ENCODE measurements at regions not wholly inside any gene's neighbourhood (a gene's known extent, or its start where the extent isn't known, plus 50 kb on each side); places are given as distances from the start of the nearest gene placed in this dataset.
"Not testable (repeated sequence)": the region's sequence is repeated elsewhere in the genome, so short reads cannot be mapped to it uniquely, and the experiment has no call there.

GRCh38 chrY:20662204-20662603 lies 86.6 kb downstream of the EIF1AY start:
- no peak for ATAC-seq (ENCODE audit: low read depth)
- H3K27ac ChIP-seq (ENCODE audit: poor library complexity, severe bottlenecking), result no peak overlapping the region
- no peak for TF ChIP-seq CTCF (IDR thresholded peaks at IDR 0.05; ENCODE audit: poor library complexity, severe bottlenecking)
- no peak for DNase-seq (ENCODE audit: low spot score)
- no peaks in the 10 kb centered on the region for H3K36me3 ChIP-seq (ENCODE audit: low read depth)
- H3K4me3 ChIP-seq (ENCODE audit: severe bottlenecking), result no peak overlapping the region
- H3K4me1 ChIP-seq (ENCODE audit: insufficient read depth, poor library complexity, severe bottlenecking), result no peaks in the 10 kb centered on the region
- H3K9me3 ChIP-seq (ENCODE audit: severe bottlenecking), result no peaks in the 10 kb centered on the region
- no peaks in the 10 kb centered on the region for H3K27me3 ChIP-seq (ENCODE audit: insufficient read depth, poor library complexity, severe bottlenecking)

GRCh38 chrY:20664196-20664595 lies 88.6 kb downstream of the EIF1AY start:
- no peak for DNase-seq (ENCODE audit: low spot score)
- no peak for TF ChIP-seq CTCF (IDR thresholded peaks at IDR 0.05; ENCODE audit: poor library complexity, severe bottlenecking)
- no peaks in the 10 kb centered on the region for H3K4me1 ChIP-seq (ENCODE audit: insufficient read depth, poor library complexity, severe bottlenecking)

GRCh38 chrY:20665357-20665756 lies 89.8 kb downstream of the EIF1AY start:
- H3K4me1 ChIP-seq (ENCODE audit: insufficient read depth, poor library complexity, severe bottlenecking); DNase-seq (ENCODE audit: low spot score); ATAC-seq (ENCODE audit: low read depth); H3K4me3 ChIP-seq (ENCODE audit: severe bottlenecking); H3K9me3 ChIP-seq (ENCODE audit: severe bottlenecking); H3K36me3 ChIP-seq (ENCODE audit: low read depth); H3K27ac ChIP-seq (ENCODE audit: poor library complexity, severe bottlenecking); H3K27me3 ChIP-seq (ENCODE audit: insufficient read depth, poor library complexity, severe bottlenecking): not testable (repeated sequence)

More at GRCh38 chrY:20664196-20664595, 88.6 kb downstream of the EIF1AY start:
- no peaks in the 10 kb centered on the region for H3K9me3 ChIP-seq (ENCODE audit: severe bottlenecking)
- no peaks in the 10 kb centered on the region for H3K27me3 ChIP-seq (ENCODE audit: insufficient read depth, poor library complexity, severe bottlenecking)
- no peak overlapping the region for H3K27ac ChIP-seq (ENCODE audit: poor library complexity, severe bottlenecking)
- H3K36me3 ChIP-seq (ENCODE audit: low read depth), result no peaks in the 10 kb centered on the region
- H3K4me3 ChIP-seq (ENCODE audit: severe bottlenecking), result no peak overlapping the region
- no peak for ATAC-seq (ENCODE audit: low read depth)

- no peak overlapping the region for H3K4me3 ChIP-seq (ENCODE audit: severe bottlenecking)
- no peaks in the 10 kb centered on the region for H3K9me3 ChIP-seq (ENCODE audit: severe bottlenecking)
- ATAC-seq (ENCODE audit: low read depth) (no peak), DNase-seq (ENCODE audit: low spot score) (no peak)
- no peaks in the 10 kb centered on the region for H3K4me1 ChIP-seq (ENCODE audit: insufficient read depth, poor library complexity, severe bottlenecking)
- no peak for TF ChIP-seq CTCF (IDR thresholded peaks at IDR 0.05; ENCODE audit: poor library complexity, severe bottlenecking)
- H3K27ac ChIP-seq (ENCODE audit: poor library complexity, severe bottlenecking), result no peak overlapping the region
- H3K27me3 ChIP-seq (ENCODE audit: insufficient read depth, poor library complexity, severe bottlenecking), result no peaks in the 10 kb centered on the region
- H3K36me3 ChIP-seq (ENCODE audit: low read depth), result no peaks in the 10 kb centered on the region; the same call in 1 of the 2 replicates
Observed at GRCh38 chrY:20681935-20682334, 74.0 kb upstream of the RPS4Y2 start.

- TF ChIP-seq CTCF (IDR thresholded peaks at IDR 0.05; ENCODE audit: poor library complexity, severe bottlenecking), result no peak
- no peak for ATAC-seq (ENCODE audit: low read depth)
- Histone ChIP-seq H3K9me3 (ENCODE audit: severe bottlenecking) (no peaks in the 10 kb centered on the region), H3K27me3 (ENCODE audit: insufficient read depth, poor library complexity, severe bottlenecking) (no peaks in the 10 kb centered on the region), H3K36me3 (ENCODE audit: low read depth) (no peaks in the 10 kb centered on the region; the same call in 1 of the 2 replicates), H3K4me3 (ENCODE audit: severe bottlenecking) (no peak overlapping the region), H3K4me1 (ENCODE audit: insufficient read depth, poor library complexity, severe bottlenecking) (no peaks in the 10 kb centered on the region), H3K27ac (ENCODE audit: poor library complexity, severe bottlenecking) (no peak overlapping the region)
- DNase-seq (ENCODE audit: low spot score), result no peak
Observed at GRCh38 chrY:20683371-20683770, 72.5 kb upstream of the RPS4Y2 start.
